Sigmoid colon (tissue), 6 donors: ENCODE measurements at regions not wholly inside any gene's neighbourhood (a gene's known extent, or its start where the extent isn't known, plus 50 kb on each side); places are given as distances from the start of the nearest gene placed in this dataset.

Source experiments
- DNase-seq: peaks from one replicate; pipeline ENCODE4 v3.0.0-alpha.2; 2019
- H3K27ac ChIP-seq, 4 donors: fragments of 200-600 bp; sonication (generic); one replicate each; pipeline ENCODE4 v1.5.1; 2016 to 2019; ENCODE audit warnings: mild to moderate bottlenecking in 1 of 4
- H3K27me3 ChIP-seq, 3 donors: fragments of 200-600 bp; sonication (generic); one replicate each; pipeline ENCODE4 v1.5.1; 2019; ENCODE audit warnings: mild to moderate bottlenecking in 1 of 3
- H3K36me3 ChIP-seq, 4 donors: fragments of 200-600 bp; sonication (generic); one replicate each; pipeline ENCODE4 v1.5.1; 2016 to 2019
- H3K4me1 ChIP-seq, 4 donors: fragments of 200-600 bp; sonication (generic); one replicate each; pipeline ENCODE4 v1.5.1; 2017 to 2019
- H3K4me3 ChIP-seq, 4 donors: fragments of 200-600 bp; sonication (generic); one replicate each; pipeline ENCODE4 v1.5.1; 2017 to 2019; ENCODE audit warnings: mild to moderate bottlenecking in 2 of 4, moderate library complexity in 1 of 4
- H3K9me3 ChIP-seq, 4 donors: fragments of 200-600 bp in 3 of 4; sonication (generic) in 3 of 4; one replicate each; pipeline versions ENCODE4 v1.5.1 to v1.6.1; 2013 to 2019
- EP300 ChIP-seq, 4 donors: sonication (generic); formaldehyde crosslinking; IDR thresholded peaks; one replicate each; pipeline ENCODE4 v1.6.1; 2017; ENCODE audit warnings: antibody characterized with exemption in 4 of 4
- POLR2A ChIP-seq, 2 donors: fragments of 450-650 bp; IDR thresholded peaks; one replicate each; pipeline ENCODE4 v1.6.1; 2016; ENCODE audit warnings: antibody characterized with exemption in 2 of 2, mild to moderate bottlenecking in 2 of 2, moderate library complexity in 2 of 2
- POLR2AphosphoS5 ChIP-seq, 4 donors: sonication (generic); formaldehyde crosslinking; IDR thresholded peaks; one replicate each; pipeline ENCODE4 v1.6.1; 2017; ENCODE audit warnings: antibody characterized with exemption in 4 of 4
- WGBS, 2 donors: extraction: QIAGEN DNeasy Blood & Tissue Kit; methylation state at CpG; one replicate each; pipeline ENCODE4 v1.1.7; 2013; 5-methylcytosine and 5-hydroxymethylcytosine counted together
- intact Hi-C: fragments of 100-400 bp; cut with DNase I; formaldehyde crosslinking; loops from one replicate; pipeline ENCODE4 v1.15.1; 2023
- TF ChIP-seq, protein P1 (sequence below), 4 experiments: fragments of 450-650 bp in 3 of 4; fragments of 200-600 bp in 1 of 4; IDR thresholded peaks; one replicate each; pipeline ENCODE4 v1.5.1; 2016 to 2019; ENCODE audit warnings: antibody characterized with exemption in 4 of 4, mild to moderate bottlenecking in 3 of 4, moderate library complexity in 2 of 4
- donor health status: healthy with polysubstance abuse.
- donor health status: healthy.

DNA sequence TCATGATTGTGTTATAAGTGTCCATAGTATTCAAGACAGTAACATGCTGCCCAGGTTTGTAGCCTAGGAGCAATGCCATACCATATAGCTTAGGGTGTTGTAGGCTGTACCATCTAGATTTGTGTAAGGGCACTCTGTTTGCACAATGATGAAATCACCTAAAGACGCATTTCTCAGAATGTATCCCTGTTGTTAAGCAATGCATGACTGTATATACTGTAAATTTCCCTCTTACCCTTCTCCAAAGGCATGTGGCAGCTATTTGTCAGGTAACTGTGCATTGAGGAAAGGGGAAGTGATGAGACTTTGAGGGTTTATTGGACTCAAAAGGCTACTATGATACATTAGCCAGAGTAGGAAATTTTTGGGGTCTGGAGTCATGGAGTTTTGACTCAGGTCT, 180.8 kb downstream of the VAPA start:
- intact Hi-C loops = no loop called here
- Histone ChIP-seq H3K4me1 (no peaks in the 10 kb centered on the region), H3K4me3 (no peak overlapping the region), H3K36me3 (no peaks in the 10 kb centered on the region), H3K27me3 (no peaks in the 10 kb centered on the region), H3K27ac (no peak overlapping the region), H3K9me3 (no peaks in the 10 kb centered on the region)
- TF ChIP-seq, protein P1, sequence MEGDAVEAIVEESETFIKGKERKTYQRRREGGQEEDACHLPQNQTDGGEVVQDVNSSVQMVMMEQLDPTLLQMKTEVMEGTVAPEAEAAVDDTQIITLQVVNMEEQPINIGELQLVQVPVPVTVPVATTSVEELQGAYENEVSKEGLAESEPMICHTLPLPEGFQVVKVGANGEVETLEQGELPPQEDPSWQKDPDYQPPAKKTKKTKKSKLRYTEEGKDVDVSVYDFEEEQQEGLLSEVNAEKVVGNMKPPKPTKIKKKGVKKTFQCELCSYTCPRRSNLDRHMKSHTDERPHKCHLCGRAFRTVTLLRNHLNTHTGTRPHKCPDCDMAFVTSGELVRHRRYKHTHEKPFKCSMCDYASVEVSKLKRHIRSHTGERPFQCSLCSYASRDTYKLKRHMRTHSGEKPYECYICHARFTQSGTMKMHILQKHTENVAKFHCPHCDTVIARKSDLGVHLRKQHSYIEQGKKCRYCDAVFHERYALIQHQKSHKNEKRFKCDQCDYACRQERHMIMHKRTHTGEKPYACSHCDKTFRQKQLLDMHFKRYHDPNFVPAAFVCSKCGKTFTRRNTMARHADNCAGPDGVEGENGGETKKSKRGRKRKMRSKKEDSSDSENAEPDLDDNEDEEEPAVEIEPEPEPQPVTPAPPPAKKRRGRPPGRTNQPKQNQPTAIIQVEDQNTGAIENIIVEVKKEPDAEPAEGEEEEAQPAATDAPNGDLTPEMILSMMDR (IDR thresholded peaks at IDR 0.05) = no peak
- no peak for TF ChIP-seq EP300 (IDR thresholded peaks at IDR 0.05)
- no peak for TF ChIP-seq POLR2AphosphoS5 (IDR thresholded peaks at IDR 0.05)
- WGBS, 2 donors = 82 to 84% methylated on average over 1 of the region's 1 CpG
- no peak for DNase-seq

DNA sequence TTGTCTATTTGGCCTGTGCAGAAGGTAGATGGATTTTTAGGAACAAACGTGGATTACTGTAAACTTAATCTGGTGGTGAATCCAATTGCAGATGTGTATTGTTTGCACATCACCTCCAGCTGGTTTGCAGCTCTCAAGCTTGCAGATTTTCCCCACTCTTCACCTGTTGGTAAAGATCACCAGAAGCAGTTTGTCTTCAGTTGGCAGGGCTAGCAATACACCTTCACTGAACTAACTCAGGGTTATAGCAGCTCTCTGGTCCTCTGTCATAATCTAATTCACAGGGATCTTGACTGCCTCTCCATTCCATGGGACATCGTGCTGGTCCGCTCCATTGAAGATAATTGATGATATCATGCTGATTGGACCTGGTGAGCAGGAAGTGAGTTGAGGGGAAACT, 181.5 kb downstream of the VAPA start:
- TF ChIP-seq, protein P1 (IDR thresholded peaks at IDR 0.05) = no peak
- no peak for TF ChIP-seq POLR2A (IDR thresholded peaks at IDR 0.05)
- no peak for TF ChIP-seq EP300 (IDR thresholded peaks at IDR 0.05)
- no peak for TF ChIP-seq POLR2AphosphoS5 (IDR thresholded peaks at IDR 0.05)
- no peaks in the 10 kb centered on the region for H3K27me3 ChIP-seq
- no peak for DNase-seq
- H3K27ac ChIP-seq = no peak overlapping the region
- no peak overlapping the region for H3K4me3 ChIP-seq
- H3K36me3 ChIP-seq = no peaks in the 10 kb centered on the region
- intact Hi-C loops = no loop called here
- H3K4me1 ChIP-seq = no peaks in the 10 kb centered on the region
- H3K9me3 ChIP-seq = no peaks in the 10 kb centered on the region
- 94 to 96% methylated on average over 3 of the region's 3 CpGs for WGBS, 2 donors

DNA sequence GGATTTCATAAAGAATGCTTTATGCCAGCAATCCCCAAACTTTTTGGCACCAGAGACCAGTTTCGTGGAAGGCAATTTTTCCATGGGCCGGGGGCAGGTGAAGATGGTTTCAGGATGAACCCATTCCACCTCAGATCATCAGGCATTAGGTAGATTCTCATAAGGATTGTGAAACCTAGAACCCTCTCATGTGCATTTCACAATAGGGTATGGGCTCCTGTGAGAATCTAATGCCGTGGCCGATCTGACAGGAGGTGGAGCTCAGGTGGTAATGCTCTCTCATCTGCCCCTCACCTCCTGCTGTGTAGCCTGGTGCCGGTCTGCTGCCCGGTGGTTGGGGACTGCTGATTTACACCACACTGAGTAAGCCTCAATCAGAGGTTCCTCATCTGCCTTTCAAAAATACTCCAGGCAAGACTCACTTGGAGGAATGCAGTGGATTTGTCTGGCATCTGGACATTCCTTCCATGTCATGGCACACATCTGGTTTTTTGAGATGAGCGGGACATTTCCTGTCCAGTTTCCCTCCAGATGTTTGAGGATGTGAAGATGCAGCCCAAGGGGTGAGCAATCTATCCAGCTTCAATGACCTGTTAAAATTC, 185.8 kb downstream of the VAPA start:
- 85 to 90% methylated on average over 7 of the region's 7 CpGs for WGBS, 2 donors
- intact Hi-C loops = no loop called here
- Histone ChIP-seq H3K27me3 (no peaks in the 10 kb centered on the region), H3K4me3 (no peak overlapping the region), H3K4me1 (peaks cover 0 to 13% (median 9%) of the 10 kb centered on the region in 4 donors), H3K27ac (no peak overlapping the region), H3K36me3 (no peaks in the 10 kb centered on the region), H3K9me3 (no peaks in the 10 kb centered on the region)
- no peak for DNase-seq
- TF ChIP-seq POLR2A (IDR thresholded peaks at IDR 0.05) (no peak), POLR2AphosphoS5 (IDR thresholded peaks at IDR 0.05) (no peak), EP300 (IDR thresholded peaks at IDR 0.05) (no peak)
- TF ChIP-seq, protein P1 (IDR thresholded peaks at IDR 0.05) = no peak

DNA sequence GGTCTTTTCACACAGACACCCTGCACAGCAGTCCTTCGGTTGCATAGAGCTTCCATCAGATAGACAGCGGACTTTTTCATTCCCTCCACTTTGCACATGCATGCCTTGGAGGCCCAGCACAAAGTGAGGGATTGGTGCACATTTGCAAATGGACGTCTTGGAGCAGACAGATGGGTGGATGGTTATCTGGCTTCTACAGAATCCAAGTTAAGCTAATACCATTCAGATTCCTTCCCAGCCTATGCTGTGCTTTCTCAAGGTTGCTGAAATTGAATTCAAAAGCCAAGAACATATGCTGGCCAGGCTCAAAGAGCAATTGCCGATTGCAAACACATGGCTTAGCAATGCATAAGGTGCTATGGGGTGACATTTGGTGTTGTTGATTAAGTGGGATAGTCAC, 186.4 kb downstream of the VAPA start:
- Histone ChIP-seq H3K36me3 (no peaks in the 10 kb centered on the region), H3K4me3 (no peak overlapping the region), H3K27me3 (no peaks in the 10 kb centered on the region), H3K9me3 (no peaks in the 10 kb centered on the region), H3K27ac (no peak overlapping the region), H3K4me1 (peaks cover 0 to 13% (median 9%) of the 10 kb centered on the region in 4 donors)
- no peak for DNase-seq
- intact Hi-C loops = no loop called here
- TF ChIP-seq EP300 (IDR thresholded peaks at IDR 0.05) (no peak), POLR2A (IDR thresholded peaks at IDR 0.05) (no peak), POLR2AphosphoS5 (IDR thresholded peaks at IDR 0.05) (no peak)
- TF ChIP-seq, protein P1 (IDR thresholded peaks at IDR 0.05) = no peak
- 88 to 92% methylated on average over 4 of the region's 4 CpGs for WGBS, 2 donors
